GDM1 (cell line): ENCODE measurements at regions not wholly inside any gene's neighbourhood (a gene's known extent, or its start where the extent isn't known, plus 50 kb on each side); places are given as distances from the start of the nearest gene placed in this dataset.
"Not testable (repeated sequence)": the region's sequence is repeated elsewhere in the genome, so short reads cannot be mapped to it uniquely, and the experiment has no call there.

Experiments
- DNase-seq: peaks from one replicate; lab custom pipeline; 2025; lab: John Stamatoyannopoulos, UW

DNA sequence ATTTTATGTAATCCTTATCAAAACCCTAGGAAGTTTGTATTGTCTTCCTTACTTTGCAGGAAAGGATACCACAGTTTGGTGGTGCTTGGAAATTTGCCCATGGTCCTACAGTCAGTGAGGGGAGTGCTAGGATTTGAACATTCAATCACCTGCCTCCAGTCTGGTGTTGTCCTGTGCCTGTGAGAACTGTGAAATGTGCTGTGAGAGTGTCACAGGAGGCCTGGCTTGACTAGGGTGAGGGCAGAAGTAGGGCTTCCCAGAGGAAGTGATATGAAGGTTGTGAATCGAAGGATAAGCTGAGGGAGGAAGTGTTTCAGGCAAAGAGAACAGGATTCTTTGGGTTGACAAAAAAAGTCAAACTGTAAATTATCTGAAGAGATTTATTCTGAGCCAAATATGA lies 424.4 kb downstream of the TMEM135 start:
- no peak for DNase-seq

DNA sequence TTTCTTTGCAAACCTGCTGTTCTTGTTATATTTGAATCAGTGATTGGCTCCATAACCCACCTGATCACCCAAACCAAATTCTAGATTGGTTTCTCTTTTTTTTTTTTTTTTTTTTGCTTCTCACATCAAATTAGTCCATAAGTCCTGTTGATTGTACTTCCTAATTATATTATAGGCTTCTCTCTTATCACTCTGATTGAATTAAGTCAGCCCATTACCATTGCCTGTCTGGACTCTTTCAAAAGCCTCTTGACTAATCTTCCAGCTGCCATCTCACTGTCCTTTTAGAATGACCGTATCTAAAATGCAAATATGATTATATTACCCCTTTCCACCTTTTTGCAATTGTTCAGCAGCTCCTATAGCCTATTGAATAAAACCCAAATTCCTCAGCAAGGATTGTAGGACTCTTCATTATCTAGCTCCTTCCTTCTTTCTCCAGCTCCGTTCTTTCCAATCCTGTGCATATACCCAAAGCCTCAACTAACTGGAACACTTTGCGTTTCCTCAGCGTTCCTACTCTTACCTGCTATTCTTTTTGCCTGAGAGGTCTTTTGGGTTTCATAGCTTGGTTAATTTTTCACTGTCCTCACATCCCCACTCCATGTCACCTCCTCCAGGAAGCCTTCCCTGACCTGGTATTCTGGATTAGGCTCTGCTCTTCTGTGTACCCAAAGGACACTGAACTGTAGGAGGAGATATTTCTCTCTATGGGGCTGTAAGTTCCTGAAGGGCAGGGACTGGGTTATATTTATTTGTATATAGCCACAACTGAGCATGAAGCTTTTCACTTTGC lies 423.3 kb downstream of the TMEM135 start:
- DNase-seq, result no peak

DNA sequence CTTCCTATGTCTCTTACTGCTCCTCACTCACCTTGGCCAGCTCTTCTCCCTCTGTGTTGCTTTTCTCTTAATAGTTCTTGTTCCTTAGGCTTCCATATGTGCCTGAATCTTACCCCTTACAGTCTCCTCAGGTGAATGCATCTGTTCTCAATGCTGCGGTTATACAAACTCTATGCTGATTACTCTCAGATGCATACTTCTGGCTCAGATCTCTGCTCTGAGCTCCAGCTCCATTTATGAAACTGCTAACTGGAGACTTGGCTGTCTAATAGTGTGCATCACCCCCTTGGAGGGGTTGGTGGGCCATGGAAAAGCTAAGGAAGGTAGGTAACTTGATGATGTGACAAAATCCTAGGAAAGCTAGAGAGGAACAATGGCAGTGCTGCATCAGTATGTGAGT lies 422.5 kb downstream of the TMEM135 start:
- no peak for DNase-seq

- DNase-seq, result no peak
Observed at GRCh38 chr11:87459351-87459750, 421.6 kb downstream of the TMEM135 start.

DNA sequence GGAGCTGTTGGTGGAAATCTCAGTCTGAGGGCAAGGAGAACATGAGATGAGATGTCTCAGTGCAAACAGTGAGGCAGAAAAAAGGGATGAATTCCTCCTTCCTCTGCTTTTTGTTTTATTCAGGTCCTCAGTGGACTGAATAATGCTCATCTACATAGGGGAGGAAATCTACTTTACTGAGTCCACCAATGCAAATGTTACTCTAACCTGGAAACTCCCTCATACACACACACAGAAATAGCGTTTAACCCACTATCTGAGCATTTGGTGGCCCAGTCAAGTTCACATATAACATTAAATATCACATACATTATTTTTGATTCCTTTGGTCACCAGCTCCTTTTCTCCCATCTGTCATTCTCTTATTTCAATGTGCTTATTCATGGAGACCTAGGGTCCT lies 418.8 kb downstream of the TMEM135 start:
- no peak for DNase-seq

- DNase-seq, result no peak
Observed at GRCh38 chr11:87455180-87455579, 417.4 kb downstream of the TMEM135 start.

DNA sequence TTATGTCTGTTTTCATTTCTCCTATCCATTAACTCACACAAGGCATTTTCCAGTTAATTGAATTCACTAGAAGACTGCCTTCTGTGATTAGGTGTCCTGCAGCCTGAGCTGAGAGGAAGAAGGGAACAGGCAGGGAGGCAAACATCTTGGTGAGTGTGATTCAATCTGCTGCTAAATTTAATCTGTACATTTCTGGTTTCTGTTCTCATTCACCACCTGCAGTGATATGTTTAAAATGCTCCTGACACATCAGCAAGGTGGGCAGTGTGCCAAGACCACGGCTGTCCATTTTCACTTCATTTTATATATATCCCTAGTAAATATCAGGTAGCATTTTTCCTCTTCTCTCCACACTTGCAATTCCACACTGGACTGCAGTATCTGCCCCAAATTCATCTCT lies 416.5 kb downstream of the TMEM135 start:
- no peak for DNase-seq

- no peak for DNase-seq
Observed at GRCh38 chr11:87453531-87454089, 415.9 kb downstream of the TMEM135 start.

- DNase-seq, result not testable (repeated sequence)
Observed at GRCh38 chr11:87452025-87452424, 414.3 kb downstream of the TMEM135 start.

GRCh38 chr11:87451395-87451794 lies 413.7 kb downstream of the TMEM135 start:
- no peak for DNase-seq

- DNase-seq, result no peak
Observed at GRCh38 chr11:87447606-87448005, 409.9 kb downstream of the TMEM135 start.

GRCh38 chr11:87444993-87445392 lies 407.3 kb downstream of the TMEM135 start:
- no peak for DNase-seq

- DNase-seq, result no peak
Observed at GRCh38 chr11:87443707-87444106, 406.0 kb downstream of the TMEM135 start.

DNA sequence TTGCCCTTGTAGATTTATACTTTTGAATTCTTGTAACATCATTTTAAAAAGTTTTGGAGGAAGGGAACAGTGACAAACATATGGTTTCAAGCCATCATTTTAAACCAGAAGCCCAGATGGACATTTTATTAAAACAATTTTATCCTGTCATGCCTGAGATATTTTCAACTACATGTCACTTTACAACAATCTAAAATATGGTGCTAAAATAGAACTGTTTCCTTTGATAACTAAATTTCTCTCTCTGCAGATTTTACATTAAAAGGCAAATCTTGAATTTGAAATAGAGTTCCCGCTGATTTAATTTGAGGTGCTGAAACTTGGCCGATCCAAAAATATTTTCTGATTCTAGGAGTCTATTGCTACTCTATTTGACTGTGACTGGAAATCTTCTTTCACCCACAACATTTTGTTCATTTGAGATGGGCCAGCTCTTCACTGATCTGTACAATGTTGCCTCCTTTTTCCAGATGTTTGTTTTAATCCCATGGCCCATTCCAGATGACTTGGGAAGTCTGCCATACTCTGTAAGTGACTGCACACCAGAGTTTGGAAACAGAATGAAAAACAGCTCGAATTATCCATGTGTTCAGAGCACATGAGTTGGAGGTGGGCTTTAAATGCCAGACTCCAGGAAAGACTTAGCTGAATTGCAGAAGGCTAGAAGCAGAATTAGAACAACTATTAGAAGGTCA lies 402.5 kb downstream of the TMEM135 start:
- DNase-seq, result no peak

GRCh38 chr11:87438416-87438815 lies 400.7 kb downstream of the TMEM135 start:
- DNase-seq, result no peak

DNA sequence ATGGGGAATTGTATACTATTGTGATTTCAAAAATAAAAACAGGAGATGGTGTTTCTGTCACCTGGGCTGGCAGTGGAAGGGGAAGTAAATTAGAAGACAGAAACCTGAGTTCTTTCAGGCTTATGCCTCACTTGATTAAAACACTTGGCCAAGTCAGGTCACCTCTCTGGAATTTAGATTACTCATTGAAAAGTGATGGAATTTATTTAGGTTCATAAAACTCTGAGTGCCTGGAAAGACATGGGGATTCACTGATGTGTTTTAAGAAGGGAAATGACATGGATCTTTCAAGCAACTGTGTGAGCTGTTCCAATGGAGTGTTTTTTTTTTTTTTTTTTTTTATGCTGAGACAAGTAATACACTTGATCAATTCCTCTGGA lies 400.1 kb downstream of the TMEM135 start:
- no peak for DNase-seq

DNA sequence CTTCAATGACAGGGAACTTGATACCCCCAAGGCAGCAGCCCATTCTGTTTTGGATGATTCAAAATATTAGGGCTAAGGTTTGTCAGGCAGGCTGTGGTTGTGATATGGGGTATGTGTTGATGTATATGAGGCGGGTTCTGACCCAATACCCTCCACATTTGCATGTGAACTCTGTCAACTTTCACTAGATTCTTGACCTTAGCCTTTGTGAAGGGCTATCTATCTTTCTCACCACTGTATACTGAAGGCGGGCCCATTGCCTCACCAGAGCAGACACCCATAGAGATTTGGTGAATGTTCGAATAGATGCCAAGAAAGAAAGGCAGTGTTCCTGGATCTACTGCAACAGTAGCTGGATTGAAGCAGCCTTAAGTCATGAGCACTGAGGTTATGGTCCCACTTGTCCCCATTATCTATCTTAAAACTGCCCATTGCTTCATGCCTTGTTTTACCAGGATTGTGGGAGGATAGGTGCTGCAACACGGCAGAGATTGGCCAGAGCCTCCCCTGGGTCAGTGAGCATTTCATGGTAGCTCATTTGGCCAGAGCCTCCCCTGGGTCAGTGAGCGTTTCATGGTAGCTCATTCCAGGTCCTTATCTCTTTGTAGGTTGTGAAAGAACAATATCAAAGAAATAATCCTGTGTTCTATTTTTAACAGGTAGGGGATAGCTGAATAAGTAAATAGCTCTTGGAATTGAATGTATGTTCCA lies 399.6 kb downstream of the TMEM135 start:
- DNase-seq, result no peak

- DNase-seq, result no peak
Observed at GRCh38 chr11:87432022-87432421, 394.3 kb downstream of the TMEM135 start.

DNA sequence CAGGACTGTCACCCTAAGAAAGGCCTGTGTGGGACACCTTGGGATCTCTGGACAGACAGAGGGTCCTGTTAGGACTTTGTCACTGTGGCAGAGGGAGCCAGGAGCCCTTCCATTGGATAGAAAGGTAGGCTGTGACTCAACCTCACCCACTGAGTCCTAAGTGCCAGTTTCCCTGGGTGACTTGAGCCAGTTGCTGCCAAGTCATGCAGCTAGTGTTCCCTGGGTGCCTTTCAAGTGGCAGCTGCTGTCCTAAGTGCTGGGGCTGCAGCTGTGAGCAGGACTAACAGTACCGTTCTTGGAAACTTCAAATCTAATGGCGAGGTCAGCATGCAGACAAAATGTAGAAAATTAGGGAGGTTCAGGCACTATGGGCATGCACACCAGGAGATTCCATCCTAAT lies 393.7 kb downstream of the TMEM135 start:
- DNase-seq, result no peak

DNA sequence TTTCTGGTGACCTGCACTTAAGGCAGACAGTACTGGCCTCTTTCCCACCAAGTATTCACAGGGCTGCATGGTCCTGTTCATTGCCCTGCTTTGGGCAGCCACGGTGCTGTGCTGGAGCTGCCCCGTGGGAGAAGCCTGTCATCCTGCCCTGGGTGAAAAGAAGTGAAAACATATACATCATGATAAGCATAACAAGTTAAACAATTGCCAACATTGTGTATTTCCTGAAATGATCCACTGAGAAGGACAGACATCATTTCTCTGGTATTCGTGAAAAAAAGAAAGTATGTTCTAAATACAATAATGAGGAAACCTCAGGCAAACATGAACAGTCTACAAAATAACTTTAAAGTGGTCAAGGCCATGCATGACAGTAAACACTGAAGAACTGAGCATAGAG lies 393.1 kb downstream of the TMEM135 start:
- DNase-seq, result no peak

DNA sequence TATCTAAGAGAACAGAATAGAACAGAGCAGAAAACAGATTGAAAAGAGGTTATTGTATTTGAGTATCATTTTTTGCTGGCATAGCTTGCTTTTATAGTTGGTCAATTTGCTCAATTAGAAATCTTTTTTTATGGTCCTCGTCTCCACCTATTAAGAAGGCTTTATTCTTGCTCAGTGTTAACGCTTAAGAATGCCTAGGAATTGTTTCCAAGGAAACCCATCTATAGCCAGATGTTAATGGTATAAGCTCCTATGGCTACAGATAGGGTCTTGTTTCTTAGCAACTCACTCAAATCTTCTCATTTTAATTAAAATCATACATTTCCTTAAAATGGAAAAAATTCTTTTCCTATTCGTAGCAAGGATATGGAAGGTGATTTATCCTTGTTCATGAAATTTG lies 392.3 kb downstream of the TMEM135 start:
- no peak for DNase-seq

DNA sequence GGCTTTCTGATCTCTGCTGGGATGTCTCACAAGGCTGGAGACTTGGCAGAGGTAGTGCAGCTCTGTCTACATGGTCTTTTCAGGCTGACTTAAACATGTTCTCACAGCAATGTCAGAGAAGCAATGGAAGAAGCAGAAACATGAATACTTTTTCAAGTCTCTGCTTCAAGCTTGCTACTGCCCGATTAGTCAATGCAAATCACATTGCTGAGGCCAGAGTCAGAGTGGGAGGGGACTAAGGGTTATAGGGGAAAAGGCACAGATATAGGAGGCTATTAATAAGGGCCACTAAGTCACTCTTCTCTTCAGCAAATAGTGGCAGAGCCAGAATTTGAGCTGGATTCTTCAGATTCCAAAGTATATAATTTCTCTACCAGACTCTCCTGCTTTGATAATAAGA lies 390.5 kb downstream of the TMEM135 start:
- DNase-seq, result no peak

DNA sequence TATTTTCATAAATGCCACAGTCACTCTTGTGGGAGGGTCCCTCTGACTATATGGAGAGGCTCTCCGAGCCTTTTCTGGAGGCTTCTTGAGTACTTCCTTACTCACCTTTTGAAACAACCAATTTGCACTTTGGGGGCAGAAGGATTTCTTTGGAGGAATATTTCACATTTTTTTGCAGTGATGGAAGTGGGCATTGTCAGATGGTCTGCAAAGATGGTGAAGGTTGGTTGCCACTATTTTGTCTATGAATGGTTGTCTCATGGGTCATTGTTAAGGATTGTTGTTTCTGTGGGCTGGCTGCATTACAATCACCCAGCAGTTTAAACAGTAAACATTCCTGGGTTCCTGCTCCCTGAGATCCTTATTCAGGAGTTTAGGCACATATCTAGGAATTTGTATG lies 388.2 kb downstream of the TMEM135 start:
- no peak for DNase-seq
